Stimulated activated CD4-positive, alpha-beta T cell treated with anti-CD3 and anti-CD28 coated beads, Interleukin-2, amount 100 ng/mL, for 4 hours (primary cell): ENCODE measurements at regions not wholly inside any gene's neighbourhood (a gene's known extent, or its start where the extent isn't known, plus 50 kb on each side); places are given as distances from the start of the nearest gene placed in this dataset.
"Not testable (repeated sequence)": the region's sequence is repeated elsewhere in the genome, so short reads cannot be mapped to it uniquely, and the experiment has no call there.

Experiments
- DNase-seq: peaks from one replicate; pipeline ENCODE4 v3.0.0-alpha.2; 2020; ENCODE audit warnings: low read depth

DNA sequence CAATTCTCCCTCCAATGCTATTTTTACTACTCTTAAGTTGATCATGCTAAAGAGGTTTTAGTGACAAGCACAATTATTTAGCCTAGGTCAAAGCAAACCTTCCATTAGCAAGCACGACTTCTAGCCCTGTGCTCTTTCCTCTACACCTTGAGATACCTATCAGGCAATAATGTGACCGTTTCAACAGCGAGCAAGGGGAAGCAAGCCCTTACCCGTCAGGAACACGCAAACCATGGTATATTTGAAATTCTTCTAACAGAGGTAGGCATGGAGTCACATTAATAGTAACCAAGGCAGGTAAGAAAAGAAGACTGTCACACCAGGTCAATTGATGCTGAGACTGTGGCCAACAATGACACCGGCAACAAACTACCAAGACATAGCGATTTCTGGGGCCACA lies 68.9 kb upstream of the VGLL4 start:
- no peak for DNase-seq

GRCh38 chr3:11711876-11712275 lies 68.2 kb upstream of the VGLL4 start:
- DNase-seq = no peak

DNA sequence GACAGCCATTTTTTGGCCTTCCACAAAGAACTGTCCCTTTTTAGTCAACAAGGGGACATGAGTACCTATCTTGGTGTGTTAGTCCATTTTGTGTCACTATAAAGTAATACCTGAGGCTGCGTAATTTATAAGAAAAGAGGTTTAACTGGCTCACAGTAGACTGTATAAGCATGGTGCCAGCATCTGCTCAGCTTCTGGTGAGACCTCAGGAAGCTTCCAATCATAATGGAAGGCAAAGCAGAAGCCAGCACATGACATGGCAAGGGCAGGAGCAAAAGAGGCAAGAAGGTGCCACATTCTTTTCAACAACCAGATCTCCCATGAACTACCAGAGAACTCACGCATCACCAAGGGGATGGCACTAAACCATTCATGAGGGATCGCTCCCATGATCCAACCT lies 66.1 kb upstream of the VGLL4 start:
- no peak for DNase-seq

- not testable (repeated sequence) for DNase-seq
These were observed 63.4 kb upstream of the VGLL4 start for GRCh38 chr3:11707084-11707483.

DNA sequence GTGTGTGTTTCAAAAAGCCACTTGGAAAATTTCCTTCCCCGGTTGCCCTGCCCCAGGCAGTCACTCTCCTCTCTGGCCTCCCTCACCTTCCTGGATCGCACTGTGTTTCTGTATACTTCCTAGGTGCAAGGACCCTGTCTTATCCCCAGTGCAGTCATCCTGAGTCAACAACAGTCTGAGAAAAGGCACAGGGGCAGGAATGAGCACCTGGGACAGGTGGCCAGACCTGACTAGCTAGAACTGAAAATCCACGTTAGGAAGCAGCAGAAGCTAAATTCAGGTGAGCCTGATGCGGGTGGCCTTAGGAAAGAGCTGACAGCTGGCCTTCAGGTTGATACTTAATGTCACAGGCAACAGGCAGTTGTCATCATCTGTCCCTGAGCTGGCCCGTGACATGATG lies 62.9 kb upstream of the VGLL4 start:
- no peak for DNase-seq

DNA sequence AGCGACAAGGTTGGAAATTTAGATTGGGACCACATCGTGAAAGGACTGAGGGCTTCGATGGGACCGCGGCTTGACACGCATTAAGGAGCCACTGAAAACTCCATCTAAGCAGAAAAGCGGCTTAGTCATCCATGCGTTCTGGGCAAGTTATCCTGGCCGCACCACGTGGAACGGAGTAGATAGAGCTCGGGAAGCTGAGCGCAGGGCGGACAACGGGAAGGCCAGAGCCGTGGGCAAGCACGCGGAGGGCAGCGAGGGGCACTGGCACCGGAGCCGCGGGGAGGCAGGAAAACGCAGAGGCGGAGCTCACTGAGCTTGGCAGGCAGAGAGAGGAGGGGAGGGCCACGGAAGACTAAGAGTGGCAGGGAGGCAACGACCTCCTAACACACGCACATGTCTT lies 61.3 kb upstream of the VGLL4 start:
- no peak for DNase-seq

DNA sequence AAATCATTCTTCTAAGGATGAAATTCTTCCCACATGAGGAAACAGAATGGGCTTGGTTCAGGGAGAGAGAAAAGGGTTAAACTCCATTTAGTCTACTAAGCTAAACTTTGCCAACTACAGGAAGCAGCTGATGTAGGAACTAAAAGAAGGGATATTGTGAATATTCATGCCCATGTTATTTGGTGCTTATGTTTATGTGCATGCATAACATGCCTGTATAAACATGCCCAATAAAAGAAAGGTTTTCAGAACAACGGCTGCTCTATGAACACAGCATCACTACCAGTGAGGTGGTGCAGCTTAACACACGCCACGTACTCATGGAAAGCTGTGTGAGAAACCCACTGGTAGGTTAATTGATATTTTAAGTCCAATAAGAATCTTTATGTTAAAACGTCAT lies 59.4 kb upstream of the VGLL4 start:
- no peak for DNase-seq

GRCh38 chr3:11699083-11699427 lies 55.3 kb upstream of the VGLL4 start:
- DNase-seq = no peak

DNA sequence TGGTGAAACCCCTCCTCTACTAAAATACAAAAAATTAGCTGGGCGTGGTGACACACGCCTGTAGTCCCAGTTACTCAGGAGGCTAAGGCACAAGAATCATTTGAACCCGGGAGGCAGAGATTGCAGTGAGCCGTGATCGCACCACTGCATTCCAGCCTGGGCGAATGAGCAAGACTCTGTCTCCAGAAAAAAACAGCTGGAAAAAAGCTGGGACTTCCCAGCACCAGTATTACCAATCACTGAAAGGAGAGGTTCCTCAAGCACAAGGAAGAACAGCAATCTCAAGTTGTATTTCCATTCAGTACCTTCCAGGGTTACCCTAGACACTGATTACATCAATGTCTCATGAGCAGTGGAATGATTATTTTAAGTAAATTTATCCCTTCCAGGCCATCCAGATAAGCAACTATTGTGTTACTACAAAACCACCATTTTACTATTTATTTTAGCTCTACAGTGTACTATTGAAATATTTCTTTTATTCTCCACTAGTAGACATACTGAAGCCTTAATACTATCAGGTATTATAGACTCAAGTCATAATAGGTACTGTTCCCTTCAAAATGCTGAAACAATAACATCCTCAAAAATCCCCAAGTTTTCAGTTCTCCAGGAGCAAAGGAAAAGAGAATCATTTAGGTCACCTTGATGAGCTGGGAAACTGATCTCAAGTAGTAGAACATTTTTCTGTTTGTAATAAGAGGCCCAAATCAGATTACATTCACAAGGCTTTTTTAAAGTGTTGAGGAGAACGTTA lies 54.8 kb upstream of the VGLL4 start:
- no peak for DNase-seq

DNA sequence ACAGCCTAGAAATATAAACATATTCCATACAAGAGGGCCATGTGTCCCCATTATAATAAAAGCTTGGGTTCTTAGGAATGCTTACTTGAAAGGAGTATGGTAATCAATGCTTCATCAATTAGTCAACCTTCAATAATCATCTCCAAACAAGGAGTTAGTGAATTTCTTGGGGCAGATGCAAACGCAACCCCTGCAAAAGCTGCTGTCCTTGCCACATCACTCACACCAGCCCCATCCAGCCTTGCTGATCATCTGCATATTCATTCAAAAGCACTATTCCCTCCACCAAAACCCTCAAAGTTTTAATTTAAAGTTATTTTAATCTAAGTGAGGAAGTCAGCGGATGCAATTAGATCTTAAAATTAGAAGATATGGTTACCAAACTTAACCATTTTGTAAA lies 54.0 kb upstream of the VGLL4 start:
- no peak for DNase-seq

DNA sequence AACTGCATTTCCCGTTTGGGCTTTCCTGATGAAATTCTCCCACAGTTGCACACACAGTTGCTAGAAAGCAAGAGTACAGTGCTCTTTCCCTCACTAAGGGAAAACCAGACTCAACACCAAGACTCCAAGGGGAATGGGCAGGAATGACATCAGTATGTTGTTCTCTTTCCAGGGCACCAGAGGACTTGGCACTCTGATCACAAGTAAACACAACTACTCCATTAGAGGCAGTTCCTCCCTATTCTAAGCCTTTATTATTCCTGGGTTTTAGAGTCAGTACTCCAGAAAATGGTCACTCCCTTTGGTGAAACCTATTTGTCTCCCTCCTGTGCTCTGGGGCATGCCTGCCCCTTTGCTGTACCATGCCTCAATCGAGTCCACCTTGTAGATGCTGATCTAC lies 52.3 kb upstream of the VGLL4 start:
- no peak for DNase-seq
